ENCODE measurements at regions not wholly inside any gene's neighbourhood (a gene's known extent, or its start where the extent isn't known, plus 50 kb on each side); places are given as distances from the start of the nearest gene placed in this dataset.

DNA sequence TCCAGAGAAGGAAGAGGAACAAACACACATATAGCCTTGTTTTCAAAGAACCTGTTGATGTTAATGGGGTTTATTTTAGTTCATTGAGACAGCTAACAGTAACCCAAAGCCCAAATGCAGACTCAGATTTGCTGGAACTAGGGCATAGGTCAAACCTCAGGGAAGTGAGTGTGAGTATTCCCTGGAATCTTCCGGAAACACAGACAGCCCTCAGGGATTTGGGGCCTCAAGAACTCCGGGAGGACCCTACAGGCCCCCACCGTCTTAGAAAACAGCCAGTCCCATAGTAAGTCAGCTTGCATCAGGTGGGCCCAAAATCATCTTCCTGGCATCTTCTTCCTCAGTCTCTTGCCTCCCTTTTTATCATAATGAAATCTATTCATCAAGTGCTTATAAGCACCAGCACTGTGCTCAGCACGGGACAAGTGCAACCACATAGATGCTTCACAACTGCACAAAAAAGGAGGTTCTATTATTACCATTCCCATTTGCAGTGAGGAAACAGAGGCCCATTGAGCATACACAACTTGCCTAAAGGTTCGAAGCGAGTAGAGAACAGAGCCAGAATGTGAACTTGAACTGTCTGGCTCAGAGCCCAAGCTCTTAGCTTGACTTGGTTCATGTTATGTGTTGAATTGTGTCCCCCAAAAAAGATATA, 50.2 kb upstream of the BCL11A start:
- no peak for DNase-seq (ENCODE audit: low spot score)

DNA sequence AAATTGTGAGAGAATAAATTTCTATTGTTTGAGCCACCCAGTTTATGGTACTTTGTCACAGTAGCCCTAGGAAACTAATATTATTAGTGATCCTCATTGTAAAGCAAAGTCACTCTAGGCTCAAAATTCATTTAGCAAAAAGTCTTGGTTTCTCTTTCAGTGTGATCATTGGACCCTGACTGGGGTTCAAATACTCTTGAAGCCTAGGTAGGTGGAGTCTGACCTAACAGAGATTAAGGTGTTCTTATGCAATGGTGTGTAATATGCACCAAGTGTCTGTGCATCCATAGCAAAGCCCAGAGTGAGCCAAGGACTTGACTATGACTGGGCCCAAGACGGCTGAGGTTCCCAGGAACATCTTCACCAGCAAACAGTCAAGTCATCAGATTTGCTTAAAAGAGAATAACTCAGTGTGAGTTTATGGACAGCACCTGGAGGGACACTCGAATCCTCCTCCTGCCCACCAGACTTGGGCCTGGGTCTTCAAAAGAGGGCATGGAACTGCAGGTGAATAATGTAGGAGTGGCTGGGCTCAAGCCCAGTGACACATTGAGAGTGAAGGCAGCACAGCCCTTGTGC, 51.1 kb upstream of the BCL11A start:
- DNase-seq (ENCODE audit: low spot score): no peak

GRCh38 chr2:60605866-60606265, 52.4 kb upstream of the BCL11A start:
- no peak for DNase-seq (ENCODE audit: low spot score)

DNA sequence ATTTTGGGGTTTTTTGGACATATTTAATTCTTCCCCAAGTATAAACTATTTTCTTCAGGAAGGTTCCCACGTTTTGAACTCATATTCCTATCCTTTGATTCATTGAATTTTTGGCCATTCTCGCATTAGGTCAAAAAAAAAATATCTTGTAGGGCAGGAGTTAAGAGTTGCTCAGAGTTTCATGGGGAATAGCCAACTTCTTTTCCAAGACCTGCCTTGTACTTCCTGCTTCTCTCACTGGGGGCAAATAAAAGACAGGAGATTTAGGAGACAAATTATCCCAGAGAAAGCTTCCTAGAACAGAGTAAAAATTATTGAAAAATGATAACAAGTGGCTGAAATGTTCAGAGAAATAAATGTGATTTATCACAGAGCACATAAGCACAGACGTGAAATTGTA, 55.2 kb upstream of the BCL11A start:
- no peak for DNase-seq (ENCODE audit: low spot score)

DNA sequence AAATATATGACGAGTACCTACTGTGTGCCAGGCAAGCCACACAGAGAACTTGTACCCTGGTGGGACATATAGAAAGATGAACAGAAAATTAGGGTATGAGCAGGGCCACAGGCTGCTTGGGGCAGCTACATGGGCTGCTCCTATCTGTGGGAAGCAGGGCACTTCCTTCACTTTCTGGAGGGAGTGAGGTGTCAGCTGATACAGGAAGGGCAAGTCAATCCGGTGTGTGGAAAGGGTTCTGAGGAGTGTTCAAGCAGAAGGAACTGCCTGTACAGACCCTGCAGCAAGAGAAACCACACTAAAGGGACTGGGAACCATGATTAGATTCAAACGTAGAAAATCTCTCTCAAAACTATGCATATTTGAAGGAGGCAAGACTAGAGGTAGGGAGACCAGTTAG, 58.6 kb upstream of the BCL11A start:
- DNase-seq (ENCODE audit: low spot score): no peak

DNA sequence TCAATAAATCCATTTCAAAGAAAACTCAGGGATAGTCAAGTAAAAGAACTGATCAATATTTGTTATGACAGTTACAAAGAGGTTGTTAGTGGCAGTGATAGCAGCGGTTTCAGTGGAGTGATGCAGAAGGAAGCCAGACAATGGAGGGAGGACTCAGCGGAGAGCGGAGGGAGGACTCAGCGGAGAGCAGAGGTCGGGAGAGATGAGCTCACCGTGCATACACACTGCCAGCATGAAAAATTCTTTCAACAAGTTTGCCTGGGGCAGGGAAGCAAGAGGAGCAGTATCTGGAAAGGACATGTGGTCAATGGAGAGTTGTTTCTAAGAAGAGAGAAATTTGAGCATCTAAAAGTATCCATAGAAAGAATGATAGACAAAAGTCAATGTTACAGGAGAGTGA, 60.9 kb upstream of the BCL11A start:
- DNase-seq (ENCODE audit: low spot score): no peak

GRCh38 chr2:60621688-60622429, 68.4 kb upstream of the BCL11A start:
- DNase-seq (ENCODE audit: low spot score): no peak

- DNase-seq (ENCODE audit: low spot score): no peak
Observed at GRCh38 chr2:60623040-60623439, 69.6 kb upstream of the BCL11A start.

- DNase-seq (ENCODE audit: low spot score): no peak
Observed at GRCh38 chr2:60627412-60627811, 74.0 kb upstream of the BCL11A start.

DNA sequence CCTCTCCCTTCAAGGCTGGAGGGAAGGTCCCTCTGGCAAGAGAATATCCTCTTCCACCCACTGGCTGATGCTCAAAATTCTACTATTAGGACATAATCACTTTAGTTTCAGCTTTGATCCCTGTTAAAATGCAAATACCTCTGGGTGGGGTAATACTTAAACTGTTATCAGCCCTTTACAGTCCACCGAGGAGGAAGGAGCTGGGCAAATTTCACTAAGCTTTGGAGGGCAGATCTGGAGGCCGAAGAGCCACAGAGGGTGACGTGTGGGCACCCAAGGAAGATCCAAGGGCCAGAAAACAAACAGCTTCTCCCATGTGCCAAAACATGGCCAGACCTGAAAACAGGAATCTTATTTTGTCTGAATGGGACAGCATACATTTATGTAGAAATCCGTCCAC, 74.6 kb upstream of the BCL11A start:
- peak; percentile 4 for DNase-seq (ENCODE audit: low spot score)

GRCh38 chr2:60628615-60629304, 75.3 kb upstream of the BCL11A start:
- no peak for DNase-seq (ENCODE audit: low spot score)

- DNase-seq (ENCODE audit: low spot score): no peak
Observed at GRCh38 chr2:60629305-60629662, 75.8 kb upstream of the BCL11A start.

DNA sequence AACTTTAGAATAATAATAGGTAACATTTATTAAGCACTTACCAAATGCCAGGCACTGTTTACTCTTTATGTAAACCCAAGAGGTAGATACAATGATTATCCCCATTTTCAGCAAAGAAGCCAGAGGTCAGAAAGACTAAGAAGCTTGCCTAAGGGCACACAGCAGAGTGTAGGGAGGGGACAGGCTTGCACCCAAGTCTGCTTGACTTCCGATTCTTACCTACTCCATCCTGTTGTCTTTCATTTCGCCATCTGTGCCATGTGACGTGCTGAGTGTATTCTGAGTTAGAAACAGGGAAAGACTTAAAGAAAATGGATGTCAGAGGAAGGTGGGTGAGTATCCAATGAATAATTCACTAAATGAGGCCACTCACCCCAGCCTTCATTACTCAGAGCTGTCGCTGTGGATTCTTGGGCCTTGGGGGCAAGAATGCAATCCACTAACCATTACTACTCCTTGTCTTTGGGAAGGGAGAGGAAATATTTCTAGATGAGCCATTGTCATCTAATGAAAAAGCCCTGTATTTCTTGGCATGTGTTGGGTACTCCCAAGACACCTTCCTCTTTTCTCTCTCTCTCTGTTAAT, 76.4 kb upstream of the BCL11A start:
- no peak for DNase-seq (ENCODE audit: low spot score)

GRCh38 chr2:60633615-60634014, 80.2 kb upstream of the BCL11A start:
- DNase-seq (ENCODE audit: low spot score): no peak

DNA sequence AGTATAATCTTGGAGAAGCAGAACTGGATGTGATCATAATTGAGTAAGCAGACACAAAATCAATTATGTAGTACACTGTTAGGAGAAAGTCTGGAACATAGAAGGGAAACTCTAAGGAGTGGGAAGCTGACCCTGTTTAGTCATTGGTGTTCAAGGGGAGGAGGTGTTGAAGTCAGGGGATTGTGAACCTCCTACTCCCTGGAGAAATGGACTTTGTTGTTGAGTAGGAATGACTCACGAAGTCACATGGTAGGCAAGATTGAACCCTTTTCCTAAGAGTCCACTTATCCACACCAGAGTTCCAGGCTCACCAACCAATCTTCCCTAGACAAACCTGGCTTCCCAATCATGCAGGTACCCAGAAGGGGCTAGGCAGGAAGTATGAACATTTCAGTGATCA, 81.0 kb upstream of the BCL11A start:
- DNase-seq (ENCODE audit: low spot score): no peak

- peak; percentile 62 for DNase-seq (ENCODE audit: low spot score)
Observed at GRCh38 chr2:60641811-60642788, 88.6 kb upstream of the BCL11A start.

GRCh38 chr2:60643747-60644146, 90.3 kb upstream of the BCL11A start:
- DNase-seq (ENCODE audit: low spot score): no peak

DNA sequence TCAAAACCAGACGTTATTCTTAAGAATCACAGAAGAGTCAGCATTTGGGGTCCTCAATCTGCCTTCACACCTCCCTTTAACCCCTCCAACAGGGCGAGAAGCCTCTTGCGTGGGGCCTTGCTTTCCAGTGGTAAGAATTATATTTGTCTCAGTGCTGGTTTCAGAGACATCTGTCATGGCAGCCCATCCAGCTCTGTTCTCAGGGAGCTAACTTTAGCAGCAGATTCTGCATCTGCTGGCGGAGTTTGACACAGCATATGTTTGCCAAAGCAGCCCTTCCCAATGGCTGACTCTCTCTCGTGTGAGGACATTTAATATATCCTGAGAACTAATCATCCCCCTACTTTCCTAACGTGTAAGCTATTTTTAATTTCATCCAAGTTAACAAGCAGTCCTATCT, 91.5 kb upstream of the BCL11A start:
- no peak for DNase-seq (ENCODE audit: low spot score)

GRCh38 chr2:60648191-60648590, 94.7 kb upstream of the BCL11A start:
- DNase-seq (ENCODE audit: low spot score): no peak

- no peak for DNase-seq (ENCODE audit: low spot score)
Observed at GRCh38 chr2:60649721-60650120, 96.3 kb upstream of the BCL11A start.

DNA sequence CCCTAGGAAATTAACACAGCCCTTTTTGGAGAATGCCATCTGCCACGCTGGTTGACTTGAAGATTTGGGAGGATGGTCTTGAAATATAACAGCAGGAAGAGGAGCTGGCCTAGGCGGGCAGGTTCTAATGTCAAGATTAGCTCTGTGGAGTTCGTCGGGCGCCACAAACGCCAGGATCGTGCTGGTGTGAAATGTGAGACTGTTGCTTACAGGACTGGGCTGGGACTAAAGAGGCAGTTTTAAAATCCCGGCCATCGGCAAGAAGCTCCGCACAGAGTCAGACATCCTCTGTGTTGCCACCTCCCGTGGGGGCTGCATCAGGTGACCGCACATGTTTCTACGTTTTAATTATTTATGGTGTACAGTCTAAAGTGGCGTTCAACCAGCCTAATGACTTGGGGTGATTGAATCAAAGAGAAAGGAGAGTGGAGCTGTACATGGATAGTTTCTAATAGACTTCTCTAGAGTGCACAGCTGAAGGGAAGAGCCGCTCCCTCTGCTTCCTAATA, 99.4 kb upstream of the BCL11A start:
- no peak for DNase-seq (ENCODE audit: low spot score)
